Testis (tissue), 2 donors: ENCODE measurements at regions not wholly inside any gene's neighbourhood (a gene's known extent, or its start where the extent isn't known, plus 50 kb on each side); places are given as distances from the start of the nearest gene placed in this dataset.

Experiments used
- CTCF ChIP-seq, 3 experiments: fragments of 450-650 bp in 2 of 3; fragments of 200-600 bp in 1 of 3; sonication (generic) in 1 of 3; IDR thresholded peaks; one replicate each; pipeline ENCODE4 v1.5.1; 2016 to 2019; ENCODE audit warnings: antibody characterized with exemption in 3 of 3, mild to moderate bottlenecking in 2 of 3, moderate library complexity in 1 of 3
- POLR2A ChIP-seq: fragments of 450-650 bp; IDR thresholded peaks from one replicate; pipeline ENCODE4 v1.6.1; 2017; ENCODE audit warnings: antibody characterized with exemption, mild to moderate bottlenecking, moderate library complexity

GRCh38 chr13:86447479-86447878 lies 648.3 kb upstream of the SLITRK6 start:
- TF ChIP-seq CTCF (IDR thresholded peaks at IDR 0.05), result no peak
- TF ChIP-seq POLR2A, result no peak
